Activated CD8-positive, alpha-beta memory T cell treated with anti-CD3 and anti-CD28 coated beads for 36 hours (primary cell): ENCODE measurements at regions not wholly inside any gene's neighbourhood (a gene's known extent, or its start where the extent isn't known, plus 50 kb on each side); places are given as distances from the start of the nearest gene placed in this dataset.

Experiments
- CTCF ChIA-PET: fragments of 350-600 bp; sonication (Branson Sonifier 250); formaldehyde crosslinking; loops from one replicate; lab custom pipeline; 2021; ENCODE audit warnings: antibody characterized with exemption; lab: Charles Lee
- POLR2A ChIA-PET: fragments of 350-600 bp; sonication (Branson Sonifier 250); formaldehyde crosslinking; loops from one replicate; lab custom pipeline; 2021; ENCODE audit warnings: antibody characterized with exemption; lab: Charles Lee

DNA sequence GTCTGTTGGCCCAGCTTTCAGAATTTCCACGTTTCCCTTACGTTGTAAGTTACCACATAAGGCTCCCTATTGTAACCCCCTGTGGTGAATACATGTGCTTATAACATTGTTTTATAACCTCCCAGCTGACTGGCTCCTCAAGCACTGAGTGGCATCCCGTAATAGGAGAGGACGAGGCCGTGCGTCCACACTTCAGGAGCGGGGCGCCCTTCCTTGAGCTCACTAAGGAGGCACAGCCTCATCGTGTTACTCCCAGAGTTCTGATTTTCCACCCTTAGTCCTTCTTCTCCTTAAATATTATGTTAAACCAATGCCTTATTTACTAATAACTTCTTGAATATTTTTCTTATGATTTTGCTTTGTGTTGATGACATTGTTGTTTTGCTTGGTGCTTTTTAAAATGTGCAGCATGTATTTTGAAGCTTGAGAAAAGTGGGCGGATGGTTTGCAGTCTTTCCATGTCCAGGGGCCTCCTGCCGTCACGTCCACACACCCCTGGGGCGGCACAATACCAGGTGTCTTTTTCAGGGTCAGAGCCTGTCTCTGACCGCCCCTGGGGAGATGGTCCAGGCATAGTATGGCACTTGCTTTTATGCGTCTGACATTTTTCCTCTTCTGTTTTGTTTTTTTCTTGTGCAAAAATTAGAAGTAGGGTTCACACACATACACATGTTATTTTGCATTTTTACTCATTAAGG, 181.8 kb downstream of the DLL1 start:
- CTCF ChIA-PET: no interaction called here
- POLR2A ChIA-PET: no interaction called here

DNA sequence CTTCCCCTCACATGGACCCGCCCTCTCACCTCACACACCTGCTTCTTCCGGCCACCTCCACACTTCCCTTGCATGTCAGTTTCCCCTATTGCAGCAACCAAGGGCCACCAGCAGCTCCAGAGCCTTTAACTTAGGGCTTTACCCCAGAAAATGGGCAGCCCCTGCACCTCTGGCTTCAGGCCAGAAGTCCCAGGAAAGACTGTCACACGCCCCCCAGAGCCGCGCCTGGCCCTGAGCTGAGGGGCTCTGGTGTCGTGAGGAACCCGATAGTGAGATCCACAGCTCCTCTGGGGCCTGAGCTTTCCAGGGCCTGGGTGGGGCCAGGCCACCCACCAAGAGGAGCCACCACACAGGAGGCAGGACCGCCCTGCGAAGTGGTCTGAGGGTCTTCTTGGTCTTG, 182.4 kb downstream of the DLL1 start:
- POLR2A ChIA-PET: no interaction called here
- CTCF ChIA-PET: no interaction called here

DNA sequence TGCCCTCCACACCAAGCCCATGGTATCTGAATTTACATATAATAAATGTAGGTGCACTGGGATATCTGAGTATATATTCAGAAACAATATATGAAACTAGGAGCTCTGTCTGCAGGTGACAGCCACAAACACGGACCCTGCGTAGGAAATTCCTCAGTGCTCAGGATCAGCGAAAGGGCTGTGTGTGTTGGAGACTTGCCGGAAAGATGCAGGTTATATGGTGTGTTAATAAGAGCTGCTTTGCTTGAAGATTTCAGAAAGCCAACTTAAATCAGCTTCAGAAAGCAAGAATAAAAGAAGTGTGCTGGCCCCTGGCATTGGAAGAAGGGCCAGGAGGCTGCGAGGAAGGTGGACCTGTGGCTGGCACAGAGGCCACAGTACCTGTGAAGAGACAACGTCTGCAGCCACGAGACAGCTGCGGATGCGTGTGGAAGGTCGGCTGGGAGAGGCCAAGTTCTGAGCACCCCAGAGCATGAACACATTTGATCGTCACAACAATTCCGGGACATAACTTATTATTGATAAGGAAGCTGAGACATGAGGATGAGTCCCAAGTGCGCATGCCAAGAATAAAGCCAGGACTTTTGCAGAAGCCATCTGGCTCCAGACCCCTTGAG, 183.2 kb downstream of the DLL1 start:
- CTCF ChIA-PET: no interaction called here
- POLR2A ChIA-PET: no interaction called here

DNA sequence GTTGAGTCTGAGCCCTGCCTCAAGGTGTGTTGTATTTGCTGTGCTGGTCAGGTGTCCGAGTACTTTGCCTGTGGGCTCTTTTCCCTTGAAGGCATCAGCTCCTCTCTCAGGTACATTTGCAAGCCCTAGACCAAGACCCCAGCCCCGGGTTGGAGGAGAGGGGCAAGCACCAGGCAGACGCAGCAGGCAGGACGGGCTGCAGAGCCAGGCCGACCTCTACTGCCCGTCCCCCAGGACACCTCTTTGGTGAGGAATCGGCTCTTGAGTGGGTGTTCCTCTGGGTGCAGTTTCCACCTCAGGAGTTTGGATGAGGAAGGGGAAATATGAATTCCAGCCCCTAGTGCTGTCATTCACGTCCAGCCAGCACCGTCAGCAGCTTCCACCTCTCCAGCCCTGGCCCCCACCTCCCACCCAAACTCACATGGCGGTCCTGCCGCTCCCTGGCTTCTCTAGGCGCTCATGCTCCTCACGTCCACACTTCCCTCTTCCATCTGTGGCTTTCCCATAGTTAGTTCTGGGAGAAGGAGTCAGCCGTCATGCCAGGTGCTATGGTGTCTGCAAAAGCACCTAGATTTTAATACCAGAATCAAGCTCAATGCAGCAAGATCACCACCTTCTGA, 183.9 kb downstream of the DLL1 start:
- ChIA-PET POLR2A (no interaction called here), CTCF (no interaction called here)

DNA sequence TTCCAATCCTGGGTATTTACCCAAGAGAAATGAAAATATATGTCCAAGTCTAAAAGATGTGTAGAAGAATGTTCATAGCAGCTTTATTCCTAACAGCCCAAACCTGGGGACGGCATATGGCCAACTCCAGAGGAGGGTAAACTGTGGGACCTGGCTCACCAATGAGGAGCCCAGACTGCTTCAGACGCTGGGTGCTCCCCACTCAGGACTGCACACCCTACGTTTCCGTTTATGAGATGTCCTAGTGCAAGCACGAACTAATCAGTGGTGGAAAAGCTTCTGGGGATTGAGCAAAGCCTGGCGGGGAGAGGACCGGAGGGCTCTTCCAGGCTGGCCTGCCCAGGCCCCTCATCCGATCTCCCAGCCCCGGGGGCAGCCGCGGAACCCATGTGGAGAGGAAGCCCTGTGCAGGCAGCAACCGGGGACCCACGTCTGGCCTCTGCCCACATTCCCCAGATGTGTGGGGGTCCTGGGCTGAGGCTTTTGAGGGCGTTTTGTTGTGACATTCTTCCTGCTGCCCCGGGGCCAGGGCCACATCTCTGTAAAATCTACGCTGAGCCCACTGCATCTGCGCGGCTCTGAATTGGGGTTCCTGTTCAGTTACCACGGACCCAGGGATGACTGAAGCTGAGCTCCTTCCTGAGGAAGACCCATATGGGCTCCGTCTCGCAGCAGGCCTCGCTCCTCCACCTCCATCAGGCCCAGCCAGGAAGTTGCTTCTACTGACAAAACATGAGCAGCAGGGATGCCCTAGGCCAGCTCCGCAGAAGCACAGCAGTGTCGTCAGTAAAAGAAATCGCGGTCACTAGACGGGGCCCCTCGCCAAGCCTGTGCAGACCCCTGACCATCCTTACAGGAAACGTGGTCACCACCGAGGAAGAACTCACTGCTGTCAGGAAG, 188.0 kb downstream of the DLL1 start:
- POLR2A ChIA-PET: no interaction called here

DNA sequence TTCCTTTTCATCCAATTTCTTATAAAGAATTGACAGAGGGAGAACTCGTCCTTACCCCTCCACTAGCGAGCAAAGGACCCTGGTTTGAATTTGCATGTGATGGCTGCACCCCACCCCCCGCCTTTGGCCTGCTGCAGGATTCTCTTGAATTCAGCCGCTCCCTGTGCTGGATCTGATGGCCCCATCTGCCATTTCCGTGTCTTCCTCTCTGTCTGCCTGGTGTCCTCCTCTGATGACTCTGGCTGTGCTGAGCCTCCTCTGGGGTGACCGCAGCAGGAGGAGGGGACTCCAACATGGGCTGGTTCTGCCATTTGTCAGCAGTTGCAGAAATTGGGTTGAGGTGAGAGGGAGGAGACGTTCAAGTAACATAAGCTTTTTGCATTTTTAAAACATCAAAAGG, 188.8 kb downstream of the DLL1 start:
- POLR2A ChIA-PET: no interaction called here
- CTCF ChIA-PET: no interaction called here

More for the DNA sequence above, 188.0 kb downstream of the DLL1 start:
- CTCF ChIA-PET: no interaction called here

DNA sequence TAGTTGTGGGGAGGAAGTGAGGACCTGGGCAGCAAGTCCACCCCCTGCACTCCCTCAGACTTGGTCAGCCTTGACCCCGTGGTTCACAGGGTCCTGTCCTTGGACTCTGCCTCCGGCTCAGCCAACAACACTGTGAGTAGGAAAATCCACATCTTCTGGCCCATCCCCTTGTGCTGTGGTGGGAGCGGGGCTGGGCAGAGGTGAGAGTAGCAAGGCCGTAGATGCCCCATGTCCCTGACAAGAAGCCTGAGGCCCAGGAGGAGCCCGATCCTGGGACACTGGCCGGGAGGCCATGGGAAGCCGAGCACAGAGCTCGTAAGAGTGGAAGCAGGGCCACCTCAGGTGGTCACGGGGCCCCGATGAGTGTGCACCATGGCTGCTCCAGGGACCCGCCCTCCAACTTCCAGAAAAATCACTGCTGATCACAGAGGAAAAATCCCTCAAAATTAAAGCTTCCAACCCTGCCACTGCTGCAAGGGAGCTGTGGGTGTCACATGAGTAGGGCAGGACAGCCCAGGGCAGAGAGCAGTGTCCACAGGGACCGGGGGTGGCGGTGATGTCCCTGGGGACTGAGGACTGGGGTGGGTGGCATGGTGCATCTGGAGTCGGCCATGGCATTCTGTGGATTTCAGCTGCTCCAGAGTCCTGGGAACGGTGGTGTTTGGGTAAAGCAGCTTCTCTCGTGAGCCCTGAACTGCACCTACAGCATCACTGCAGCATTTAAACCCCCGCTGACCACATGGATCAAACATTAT, 189.4 kb downstream of the DLL1 start:
- CTCF ChIA-PET: no interaction called here
- POLR2A ChIA-PET: no interaction called here

DNA sequence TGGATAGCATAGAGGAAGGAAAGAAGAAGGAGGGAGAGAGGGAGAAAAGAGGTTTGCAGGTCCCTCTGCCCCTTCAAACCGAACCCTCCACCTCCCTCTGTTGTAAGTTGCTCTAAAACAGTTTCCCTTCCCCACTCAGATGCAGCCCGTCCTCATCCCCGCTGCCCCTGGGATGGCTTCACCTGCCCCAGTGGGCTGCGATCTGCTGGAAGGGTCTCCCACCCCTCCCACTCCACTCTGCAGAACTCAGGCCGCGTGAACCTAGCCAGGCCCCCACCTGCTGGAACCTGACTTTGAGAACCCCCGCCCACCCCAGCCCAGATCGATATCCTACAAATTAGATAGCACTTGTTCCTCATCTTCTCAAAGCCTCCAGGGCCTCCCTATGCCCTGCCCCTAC, 190.8 kb downstream of the DLL1 start:
- CTCF ChIA-PET: no interaction called here

DNA sequence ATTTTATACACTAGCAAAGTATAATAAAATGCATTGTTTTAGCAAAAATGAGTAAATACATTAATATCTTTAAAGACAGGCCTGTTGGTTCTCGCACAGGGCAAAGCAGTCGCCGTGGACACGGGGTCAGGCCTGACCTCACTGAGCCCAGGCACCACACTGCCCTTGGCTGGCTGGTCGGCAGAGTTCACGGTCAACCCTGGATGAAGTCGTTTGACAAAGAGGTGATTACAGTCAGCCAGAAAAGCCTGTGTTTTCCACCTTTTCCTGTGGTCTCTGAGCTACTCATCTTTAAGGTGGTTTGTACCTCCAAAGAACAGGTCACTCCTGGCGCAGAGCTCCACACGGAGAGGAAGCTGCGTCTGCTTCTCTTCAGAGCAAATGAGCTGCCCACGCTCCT, 191.5 kb downstream of the DLL1 start:
- ChIA-PET POLR2A (no interaction called here), CTCF (no interaction called here)

More for the DNA sequence above, 190.8 kb downstream of the DLL1 start:
- POLR2A ChIA-PET: no interaction called here

DNA sequence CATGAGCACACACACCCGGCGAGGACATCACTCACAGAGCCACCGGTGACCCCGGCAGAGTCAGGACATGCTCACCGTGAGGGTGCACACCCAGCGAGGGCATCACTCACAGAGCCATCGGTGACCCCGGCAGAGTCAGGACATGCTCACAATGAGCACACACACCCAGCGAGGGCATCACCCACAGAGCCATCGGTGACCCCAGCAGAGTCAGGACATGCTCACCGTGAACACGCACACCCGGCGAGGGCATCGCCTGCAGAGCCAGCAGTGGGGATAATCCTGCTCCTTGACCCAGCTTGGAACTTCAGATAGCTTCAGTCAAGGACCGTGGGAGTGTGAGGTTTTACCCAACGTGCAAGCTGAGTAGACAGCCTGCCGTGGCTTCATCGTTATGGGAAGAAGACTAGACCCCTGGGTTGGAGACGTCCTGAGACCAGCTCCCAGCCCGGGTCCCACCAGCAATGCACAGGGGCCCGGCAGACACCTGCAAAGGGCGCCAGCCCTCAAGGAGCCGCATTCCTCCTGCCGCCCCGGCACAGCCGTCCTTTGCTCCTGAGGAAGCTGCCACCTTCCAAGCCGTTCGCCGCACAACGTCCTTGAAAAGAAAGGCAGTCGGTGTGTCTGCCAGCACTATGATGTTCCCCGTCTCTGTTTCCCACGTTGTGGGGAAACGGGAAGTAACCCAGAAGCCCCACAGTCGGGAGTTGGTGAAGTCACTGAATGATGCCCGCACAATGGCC, 192.3 kb downstream of the DLL1 start:
- POLR2A ChIA-PET: no interaction called here
- CTCF ChIA-PET: no interaction called here

DNA sequence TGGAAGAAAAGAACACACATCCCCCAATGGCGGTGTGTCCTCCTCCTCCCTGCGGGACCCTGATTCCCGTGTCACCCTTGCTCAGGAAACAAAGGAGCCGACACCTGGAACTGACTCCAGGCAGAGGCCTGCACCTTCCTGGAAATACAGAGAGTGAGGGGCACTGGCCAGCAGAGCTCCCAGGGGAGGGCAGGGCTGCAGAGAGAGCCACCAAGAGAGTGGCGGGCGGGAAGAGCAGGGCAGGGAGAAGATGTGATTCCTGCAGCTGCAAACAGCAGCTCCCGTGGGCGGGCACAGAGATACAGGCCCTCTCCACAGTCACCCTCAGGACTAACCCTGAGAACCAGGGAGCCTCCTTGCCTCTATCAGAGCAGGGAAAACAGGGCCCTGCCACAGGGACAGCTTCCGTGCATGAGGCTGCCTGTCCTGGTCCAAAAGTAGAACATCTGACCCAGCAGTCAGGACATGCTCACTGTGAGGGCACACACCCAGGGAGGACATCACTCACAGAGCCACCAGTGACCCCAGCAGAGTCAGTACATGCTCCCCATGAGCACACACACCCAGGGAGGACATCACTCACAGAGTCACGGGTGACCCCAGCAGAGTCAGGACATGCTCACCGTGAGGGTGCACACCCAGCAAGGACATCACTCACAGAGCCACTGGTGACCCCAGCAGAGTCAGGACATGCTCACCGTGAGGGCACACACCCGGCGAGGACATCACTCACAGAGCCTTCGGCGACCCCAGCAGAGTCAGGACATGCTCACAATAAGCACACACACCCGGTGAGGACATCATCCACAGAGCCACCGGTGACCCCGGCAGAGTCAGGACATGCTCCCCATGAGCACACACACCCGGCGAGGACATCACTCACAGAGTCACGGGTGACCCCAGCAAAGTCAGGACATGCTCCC, 193.1 kb downstream of the DLL1 start:
- CTCF ChIA-PET: no interaction called here
- POLR2A ChIA-PET: no interaction called here

DNA sequence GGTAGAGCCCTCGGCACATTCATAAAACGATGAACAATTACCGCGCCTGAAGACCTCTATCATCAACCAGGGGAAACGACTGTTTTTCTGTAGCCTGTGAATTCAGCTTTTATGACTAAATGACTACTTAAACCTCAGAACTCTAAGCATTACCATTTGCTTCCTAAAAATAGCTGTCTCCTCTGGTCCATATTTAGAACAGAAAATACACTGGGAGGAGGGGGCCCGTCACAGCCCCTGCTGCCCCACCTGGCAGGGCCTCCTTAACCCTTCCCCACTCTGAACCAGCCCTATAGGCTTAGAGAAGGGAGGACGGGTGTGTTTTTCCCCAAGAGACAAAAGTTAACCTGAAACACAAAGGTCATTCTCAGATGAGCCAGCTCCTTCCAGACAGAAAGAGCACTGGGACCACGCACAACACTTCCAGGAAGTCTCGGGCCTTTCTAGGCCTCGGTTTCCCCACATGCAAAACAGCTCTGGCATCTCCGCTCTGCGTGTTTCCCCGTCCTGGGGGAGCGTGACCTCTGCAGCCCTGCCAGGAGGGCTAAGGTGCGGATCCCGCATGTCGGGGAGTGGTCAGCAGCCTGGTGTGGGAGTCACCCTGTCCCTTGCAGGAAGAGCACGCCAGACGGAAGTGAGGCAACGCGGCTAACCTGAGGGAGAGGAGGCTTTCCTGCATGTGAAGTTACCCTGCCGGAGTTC, 193.9 kb downstream of the DLL1 start:
- ChIA-PET POLR2A (no interaction called here), CTCF (no interaction called here)

DNA sequence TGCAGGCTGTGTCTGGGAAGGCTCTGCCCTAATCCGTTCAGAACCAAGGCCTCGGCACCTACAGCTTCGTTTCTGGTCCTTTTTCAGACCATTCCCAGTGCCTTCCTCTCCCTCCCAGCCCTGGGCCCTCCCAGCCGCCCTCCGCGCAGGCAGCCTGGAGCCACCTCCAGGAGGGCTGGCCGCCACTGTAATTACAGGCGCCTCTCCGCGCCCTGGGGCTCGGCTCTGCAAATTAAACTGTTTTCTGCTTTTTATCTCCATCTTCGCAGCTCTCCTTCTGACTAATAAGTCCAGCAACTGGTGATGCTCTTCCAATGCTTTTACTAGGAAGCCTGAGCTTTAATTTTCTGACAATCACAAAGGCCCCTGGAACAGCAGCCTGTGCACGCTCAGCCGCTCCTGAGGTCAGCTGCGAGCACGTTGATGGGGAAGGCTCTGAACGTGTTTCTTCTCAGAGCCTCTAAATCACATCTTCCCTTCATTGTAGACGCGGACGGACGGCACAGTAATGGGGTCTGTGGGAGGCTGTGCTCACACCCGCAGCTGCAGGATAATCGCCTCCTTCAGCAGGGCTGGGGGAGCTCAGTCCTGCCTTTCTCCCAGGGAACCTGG, 194.6 kb downstream of the DLL1 start:
- POLR2A ChIA-PET: no interaction called here
- CTCF ChIA-PET: no interaction called here

DNA sequence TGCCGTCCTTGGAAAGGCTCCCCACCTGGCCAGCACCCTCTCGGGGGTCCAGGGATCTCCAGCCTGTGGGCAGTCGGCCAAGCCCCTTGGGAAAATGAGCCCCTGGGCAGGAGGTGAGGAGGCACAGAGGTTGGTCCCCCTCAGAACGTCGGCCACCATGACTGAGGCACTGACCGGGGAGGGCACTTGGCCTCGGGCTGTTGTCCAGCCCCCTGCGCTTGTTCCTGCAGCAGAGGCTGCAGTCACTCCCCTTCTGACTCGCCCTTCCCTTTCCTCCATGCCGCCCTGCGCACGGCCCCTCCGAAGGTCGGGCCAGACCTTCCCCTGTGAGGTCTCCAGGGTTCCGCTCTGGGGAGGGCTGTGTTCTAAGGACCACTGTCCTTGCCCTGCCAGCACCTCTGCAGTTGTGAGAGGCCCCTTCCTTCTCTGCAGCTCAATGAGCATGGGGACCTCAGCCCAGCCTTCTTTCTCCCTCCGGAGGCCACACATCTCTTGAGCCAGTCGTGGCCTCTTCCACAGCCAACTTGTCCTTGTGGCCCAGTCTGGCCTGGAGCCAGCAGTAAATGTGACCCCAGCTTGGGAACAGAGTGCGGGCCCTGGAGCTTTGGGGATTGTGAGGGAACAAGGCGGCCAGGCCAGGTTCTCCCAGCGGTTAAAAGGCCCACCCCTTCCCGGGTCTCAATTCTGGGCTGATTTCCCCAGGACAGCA, 195.5 kb downstream of the DLL1 start:
- POLR2A ChIA-PET: no interaction called here

DNA sequence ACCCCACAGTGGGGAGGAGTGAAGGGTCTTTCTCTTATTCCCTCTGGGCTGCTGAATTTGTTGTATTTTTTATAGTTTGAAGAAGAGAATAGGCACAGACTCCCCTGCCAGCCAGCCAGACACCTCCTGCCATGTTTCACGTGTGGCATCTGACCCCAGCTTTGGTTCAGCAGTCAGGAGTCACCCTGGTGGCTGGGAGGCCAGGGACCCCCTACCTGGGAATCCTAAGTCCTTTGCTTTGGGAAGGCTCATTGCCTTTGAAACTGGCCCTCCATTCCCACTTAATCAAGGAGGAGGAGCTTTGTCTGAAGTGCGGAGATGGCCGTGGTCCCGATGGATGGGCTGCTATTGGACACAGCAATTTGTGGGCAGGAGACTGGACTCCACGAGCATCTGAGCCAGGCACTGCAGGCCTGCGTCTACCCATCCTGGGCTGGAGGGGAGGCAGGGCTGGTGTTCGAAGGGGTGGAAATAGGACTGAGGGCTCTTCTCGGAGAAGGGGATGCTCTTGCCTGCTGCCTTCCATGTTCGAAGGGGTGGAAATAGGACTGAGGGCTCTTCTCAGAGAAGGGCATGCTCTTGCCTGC, 196.1 kb downstream of the DLL1 start:
- CTCF ChIA-PET: no interaction called here
- POLR2A ChIA-PET: no interaction called here

More for the DNA sequence above, 195.5 kb downstream of the DLL1 start:
- CTCF ChIA-PET: no interaction called here
